HG02852 (cell line): ENCODE measurements at regions not wholly inside any gene's neighbourhood (a gene's known extent, or its start where the extent isn't known, plus 50 kb on each side); places are given as distances from the start of the nearest gene placed in this dataset.
"Not testable (repeated sequence)": the region's sequence is repeated elsewhere in the genome, so short reads cannot be mapped to it uniquely, and the experiment has no call there.

ENCODE experiments used
- ATAC-seq: cut with Tn5 transposase; IDR thresholded peaks from one replicate; pipeline ENCODE4 v1.9.1; 2021; ENCODE audit warnings: mild to moderate bottlenecking, moderate library complexity; ENCODE audit not compliant: unreplicated experiment

- no peak for ATAC-seq
Observed at GRCh38 chr12:91287753-91288152, 105.1 kb upstream of the DCN start.

- ATAC-seq = no peak
Observed at GRCh38 chr12:91278126-91278525, 95.5 kb upstream of the DCN start.

- ATAC-seq = no peak
Observed at GRCh38 chr12:91276509-91276908, 93.9 kb upstream of the DCN start.

GRCh38 chr12:91275321-91275720 lies 92.7 kb upstream of the DCN start:
- no peak for ATAC-seq

GRCh38 chr12:91274916-91275315 lies 92.3 kb upstream of the DCN start:
- no peak for ATAC-seq

- no peak for ATAC-seq
Observed at GRCh38 chr12:91273560-91273959, 90.9 kb upstream of the DCN start.

- no peak for ATAC-seq
Observed at GRCh38 chr12:91272461-91273063, 89.9 kb upstream of the DCN start.

- ATAC-seq = no peak
Observed at GRCh38 chr12:91271185-91271584, 88.6 kb upstream of the DCN start.

GRCh38 chr12:91267039-91267438 lies 84.4 kb upstream of the DCN start:
- no peak for ATAC-seq

GRCh38 chr12:91264178-91264577 lies 81.6 kb upstream of the DCN start:
- no peak for ATAC-seq

GRCh38 chr12:91261820-91262676 lies 79.4 kb upstream of the DCN start:
- ATAC-seq = no peak

GRCh38 chr12:91256411-91256810 lies 73.8 kb upstream of the DCN start:
- no peak for ATAC-seq

GRCh38 chr12:91252341-91252740 lies 69.7 kb upstream of the DCN start:
- ATAC-seq = no peak

GRCh38 chr12:91250273-91250665 lies 67.7 kb upstream of the DCN start:
- ATAC-seq = no peak

GRCh38 chr12:91249518-91250272 lies 67.1 kb upstream of the DCN start:
- ATAC-seq = no peak

GRCh38 chr12:91249054-91249453 lies 66.4 kb upstream of the DCN start:
- no peak for ATAC-seq

- not testable (repeated sequence) for ATAC-seq
Observed at GRCh38 chr12:91243177-91243576, 60.6 kb upstream of the DCN start.

GRCh38 chr12:91241756-91242155 lies 59.1 kb upstream of the DCN start:
- ATAC-seq = no peak

- ATAC-seq = no peak
Observed at GRCh38 chr12:91240386-91241095, 57.9 kb upstream of the DCN start.

- no peak for ATAC-seq
Observed at GRCh38 chr12:91239481-91239880, 56.9 kb upstream of the DCN start.
